ENCODE measurements at regions not wholly inside any gene's neighbourhood (a gene's known extent, or its start where the extent isn't known, plus 50 kb on each side); places are given as distances from the start of the nearest gene placed in this dataset.

GRCh38 chr2:238505119-238505891 lies 78.6 kb downstream of the ASB1 start:
- TF ChIP-seq CTCF (conservative IDR thresholded peaks at IDR 0.05 in 1 of 2, IDR thresholded peaks at IDR 0.05 in 1 of 2; ENCODE audit: extremely low read depth in 1 of 2, insufficient read depth in 1 of 2, low read depth in 1 of 2, low read length in 2 of 2) (no peak), EZH2 (IDR thresholded peaks at IDR 0.05; ENCODE audit: borderline replicate concordance, low read length) (no peak)
